ENCODE measurements at regions not wholly inside any gene's neighbourhood (a gene's known extent, or its start where the extent isn't known, plus 50 kb on each side); places are given as distances from the start of the nearest gene placed in this dataset.

- no peak for TF ChIP-seq CTCF (conservative IDR thresholded peaks at IDR 0.05)
- no peak for TF ChIP-seq ZFX (IDR thresholded peaks at IDR 0.05)
Observed at GRCh38 chr1:53380296-53380695, 52.4 kb upstream of the LRP8 start.
